ENCODE measurements at regions not wholly inside any gene's neighbourhood (a gene's known extent, or its start where the extent isn't known, plus 50 kb on each side); places are given as distances from the start of the nearest gene placed in this dataset.
A peak's percentile ranks its signal among the peaks of the same experiment; 100 is the strongest.

GRCh38 chr6:6751266-6751596, 162.7 kb downstream of the LY86 start:
- intact Hi-C loops (cut with DNase I) = loop anchor here in 1 of 10 donors (10.0 kb wide), 1 partner anchor 354 kb away; the partner anchor contains the start of gene RREB1
- WGBS, 4 donors = 71 to 88% (median 85%) methylated on average over 2 of the region's 2 CpGs

GRCh38 chr6:6751619-6752023, 163.1 kb downstream of the LY86 start:
- no peak for TF ChIP-seq POLR2A (IDR thresholded peaks at IDR 0.05)
- TF ChIP-seq CTCF (IDR thresholded peaks at IDR 0.05) = no peak
- 41 to 60% (median 52%) methylated on average over 8 of the region's 8 CpGs for WGBS, 4 donors
- H3K27me3 ChIP-seq = no peaks in the 10 kb centered on the region
- H3K27ac ChIP-seq = peak overlapping the region in 10 of 12 donors; percentile 1 to 95 (median 84)
- H3K36me3 ChIP-seq = no peaks in the 10 kb centered on the region
- peak in 1 of 5 donors; percentile 38 for DNase-seq
- H3K4me3 ChIP-seq = no peak overlapping the region
- peaks cover 0 to 58% (median 46%) of the 10 kb centered on the region in 12 donors for H3K4me1 ChIP-seq
- intact Hi-C loops (cut with DNase I) = loop anchor here in 1 of 10 donors (10.0 kb wide), 1 partner anchor 353 kb away; the partner anchor contains the start of gene RREB1
- H3K9me3 ChIP-seq = no peaks in the 10 kb centered on the region
- peak in 1 of 4 donors; percentile 23 for ATAC-seq

More at GRCh38 chr6:6751266-6751596, 162.7 kb downstream of the LY86 start:
- Histone ChIP-seq H3K27ac (peak overlapping the region in 11 of 12 donors; percentile 1 to 95 (median 85)), H3K4me1 (peaks cover 0 to 59% (median 46%) of the 10 kb centered on the region in 12 donors), H3K9me3 (no peaks in the 10 kb centered on the region), H3K27me3 (no peaks in the 10 kb centered on the region), H3K4me3 (no peak overlapping the region), H3K36me3 (no peaks in the 10 kb centered on the region)
- DNase-seq (no peak), ATAC-seq (no peak)
- TF ChIP-seq CTCF (IDR thresholded peaks at IDR 0.05) (no peak), POLR2A (IDR thresholded peaks at IDR 0.05) (no peak)

GRCh38 chr6:6752129-6752528, 163.6 kb downstream of the LY86 start:
- Histone ChIP-seq H3K27ac (peak overlapping the region in 7 of 12 donors; percentile 9 to 91 (median 66)), H3K36me3 (no peaks in the 10 kb centered on the region), H3K9me3 (no peaks in the 10 kb centered on the region), H3K4me1 (peaks cover 0 to 53% (median 41%) of the 10 kb centered on the region in 12 donors), H3K4me3 (no peak overlapping the region), H3K27me3 (no peaks in the 10 kb centered on the region)
- TF ChIP-seq CTCF (IDR thresholded peaks at IDR 0.05) = no peak
- no peak for TF ChIP-seq POLR2A (IDR thresholded peaks at IDR 0.05)
- intact Hi-C loops (cut with DNase I) = loop anchor here in 1 of 10 donors (10.0 kb wide), 1 partner anchor 353 kb away; the partner anchor contains the start of gene RREB1
- WGBS, 4 donors = 61 to 71% (median 68%) methylated on average over 4 of the region's 4 CpGs
- no peak for ATAC-seq
- DNase-seq = no peak

- H3K27me3 ChIP-seq = no peaks in the 10 kb centered on the region
- no peaks in the 10 kb centered on the region for H3K9me3 ChIP-seq
- no peak overlapping the region for H3K4me3 ChIP-seq
- no peak for DNase-seq
- intact Hi-C loops (cut with DNase I) = loop anchor here in 1 of 10 donors (10.0 kb wide), 1 partner anchor 352 kb away; the partner anchor contains the start of gene RREB1
- 95 to 98% (median 97%) methylated on average over 8 of the region's 8 CpGs for WGBS, 4 donors
- no peak for TF ChIP-seq POLR2A (IDR thresholded peaks at IDR 0.05)
- TF ChIP-seq CTCF (IDR thresholded peaks at IDR 0.05) = no peak
- peaks cover 0 to 48% (median 35%) of the 10 kb centered on the region in 12 donors for H3K4me1 ChIP-seq
- no peaks in the 10 kb centered on the region for H3K36me3 ChIP-seq
- H3K27ac ChIP-seq = no peak overlapping the region
- no peak for ATAC-seq
Observed at GRCh38 chr6:6753301-6753700, 164.8 kb downstream of the LY86 start.

All from heart left ventricle (tissue), 16 donors.